OCI-LY7 (cell line): ENCODE measurements at regions not wholly inside any gene's neighbourhood (a gene's known extent, or its start where the extent isn't known, plus 50 kb on each side); places are given as distances from the start of the nearest gene placed in this dataset.

ENCODE experiments used
- CTCF ChIP-seq: fragments of 200-600 bp; sonication (generic); conservative IDR thresholded peaks from 2 replicates; pipeline ENCODE4 v1.5.1; 2014; ENCODE audit warnings: mild to moderate bottlenecking, antibody characterized with exemption, low read length, moderate library complexity, mixed read lengths
- EZH2phosphoT487 ChIP-seq: fragments of 200-600 bp; sonication (generic); IDR thresholded peaks from 2 replicates; pipeline ENCODE4 v1.6.1; 2018; ENCODE audit warnings: low read depth, borderline replicate concordance, mild to moderate bottlenecking, mixed run types, antibody characterized with exemption, low read length, moderate library complexity, mixed read lengths

GRCh38 chr7:54680377-54681005, 78.5 kb downstream of the SEC61G start:
- no peak for TF ChIP-seq CTCF
- TF ChIP-seq EZH2phosphoT487: no peak
